Gastroesophageal sphincter (tissue), 2 donors: ENCODE measurements at regions not wholly inside any gene's neighbourhood (a gene's known extent, or its start where the extent isn't known, plus 50 kb on each side); places are given as distances from the start of the nearest gene placed in this dataset.

Experiments
- EP300 ChIP-seq: sonication (generic); formaldehyde crosslinking; IDR thresholded peaks from one replicate; pipeline ENCODE4 v1.6.1; 2017; ENCODE audit warnings: antibody characterized with exemption, mild to moderate bottlenecking
- POLR2A ChIP-seq, 2 donors: fragments of 450-650 bp; IDR thresholded peaks; one replicate each; pipeline ENCODE4 v1.6.1; 2017; ENCODE audit warnings: antibody characterized with exemption in 2 of 2, mild to moderate bottlenecking in 2 of 2, moderate library complexity in 1 of 2

DNA sequence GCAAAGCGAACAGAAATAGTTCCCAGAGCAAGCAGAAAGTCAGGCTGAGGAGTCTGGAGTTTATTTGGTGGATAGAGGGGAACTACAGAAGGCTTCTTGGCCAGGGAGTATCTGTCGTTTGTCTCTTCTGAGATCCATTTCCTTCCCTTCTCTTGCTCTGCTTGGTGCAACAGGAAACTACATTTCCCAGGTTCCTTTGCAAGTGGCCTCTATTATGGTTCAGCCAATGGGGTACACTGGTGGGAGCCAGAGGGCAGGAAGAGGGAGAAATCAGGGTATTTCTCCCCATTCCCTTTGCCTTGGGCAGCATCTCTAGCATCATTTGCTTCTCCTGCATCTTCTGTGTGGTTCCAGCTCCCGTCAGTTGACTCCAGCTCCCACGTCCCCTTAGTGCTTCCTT lies 142.1 kb downstream of the BCOR start:
- no peak for TF ChIP-seq EP300
- no peak for TF ChIP-seq POLR2A (IDR thresholded peaks at IDR 0.05)
